ENCODE measurements at regions not wholly inside any gene's neighbourhood (a gene's known extent, or its start where the extent isn't known, plus 50 kb on each side); places are given as distances from the start of the nearest gene placed in this dataset.

DNA sequence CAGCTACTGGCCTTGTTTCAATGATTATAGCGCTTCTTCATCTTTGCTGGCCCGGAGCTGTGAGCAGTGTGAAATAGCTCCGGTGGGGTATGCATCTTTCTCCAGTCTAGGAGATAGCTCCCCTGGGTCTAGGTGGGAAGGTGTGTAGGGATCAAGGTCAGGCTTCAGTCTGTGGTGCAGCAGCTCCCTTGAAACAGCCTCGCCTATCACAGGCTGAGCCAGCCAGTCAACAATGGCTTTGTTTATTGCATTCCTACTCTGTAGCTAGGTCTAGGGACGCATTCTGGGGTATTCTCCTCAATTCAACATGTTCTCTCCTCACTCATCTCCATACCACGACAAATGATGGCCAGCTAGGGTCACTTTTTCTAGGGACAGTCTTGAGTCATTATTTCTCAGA, 646.8 kb upstream of the IGFBP3 start:
- no peak for TF ChIP-seq TAF1 (IDR thresholded peaks at IDR 0.05; ENCODE audit: borderline replicate concordance, insufficient read depth, low read length)
- TF ChIP-seq, protein P1, sequence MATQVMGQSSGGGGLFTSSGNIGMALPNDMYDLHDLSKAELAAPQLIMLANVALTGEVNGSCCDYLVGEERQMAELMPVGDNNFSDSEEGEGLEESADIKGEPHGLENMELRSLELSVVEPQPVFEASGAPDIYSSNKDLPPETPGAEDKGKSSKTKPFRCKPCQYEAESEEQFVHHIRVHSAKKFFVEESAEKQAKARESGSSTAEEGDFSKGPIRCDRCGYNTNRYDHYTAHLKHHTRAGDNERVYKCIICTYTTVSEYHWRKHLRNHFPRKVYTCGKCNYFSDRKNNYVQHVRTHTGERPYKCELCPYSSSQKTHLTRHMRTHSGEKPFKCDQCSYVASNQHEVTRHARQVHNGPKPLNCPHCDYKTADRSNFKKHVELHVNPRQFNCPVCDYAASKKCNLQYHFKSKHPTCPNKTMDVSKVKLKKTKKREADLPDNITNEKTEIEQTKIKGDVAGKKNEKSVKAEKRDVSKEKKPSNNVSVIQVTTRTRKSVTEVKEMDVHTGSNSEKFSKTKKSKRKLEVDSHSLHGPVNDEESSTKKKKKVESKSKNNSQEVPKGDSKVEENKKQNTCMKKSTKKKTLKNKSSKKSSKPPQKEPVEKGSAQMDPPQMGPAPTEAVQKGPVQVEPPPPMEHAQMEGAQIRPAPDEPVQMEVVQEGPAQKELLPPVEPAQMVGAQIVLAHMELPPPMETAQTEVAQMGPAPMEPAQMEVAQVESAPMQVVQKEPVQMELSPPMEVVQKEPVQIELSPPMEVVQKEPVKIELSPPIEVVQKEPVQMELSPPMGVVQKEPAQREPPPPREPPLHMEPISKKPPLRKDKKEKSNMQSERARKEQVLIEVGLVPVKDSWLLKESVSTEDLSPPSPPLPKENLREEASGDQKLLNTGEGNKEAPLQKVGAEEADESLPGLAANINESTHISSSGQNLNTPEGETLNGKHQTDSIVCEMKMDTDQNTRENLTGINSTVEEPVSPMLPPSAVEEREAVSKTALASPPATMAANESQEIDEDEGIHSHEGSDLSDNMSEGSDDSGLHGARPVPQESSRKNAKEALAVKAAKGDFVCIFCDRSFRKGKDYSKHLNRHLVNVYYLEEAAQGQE (IDR thresholded peaks at IDR 0.05; ENCODE audit: insufficient read depth in 1 of 2, low read depth in 2 of 2, low read length in 2 of 2), result no peak
- TF ChIP-seq POLR2AphosphoS5 (IDR thresholded peaks at IDR 0.05; ENCODE audit: low read depth, low read length), result no peak
- no peak for TF ChIP-seq FOXP2 (optimal IDR thresholded peaks at IDR 0.05; ENCODE audit: borderline replicate concordance, extremely low read depth, extremely low read length, insufficient read depth)
- TF ChIP-seq SIN3A (IDR thresholded peaks at IDR 0.05; ENCODE audit: borderline replicate concordance, insufficient read depth, low read length), result no peak

- no peak for TF ChIP-seq FOXP2 (optimal IDR thresholded peaks at IDR 0.05; ENCODE audit: borderline replicate concordance, extremely low read depth, extremely low read length, insufficient read depth)
- TF ChIP-seq TAF1 (IDR thresholded peaks at IDR 0.05; ENCODE audit: borderline replicate concordance, insufficient read depth, low read length), result no peak
- TF ChIP-seq, protein P1 (IDR thresholded peaks at IDR 0.05; ENCODE audit: insufficient read depth in 1 of 2, low read depth in 2 of 2, low read length in 2 of 2), result no peak
- no peak for TF ChIP-seq SIN3A (IDR thresholded peaks at IDR 0.05; ENCODE audit: borderline replicate concordance, insufficient read depth, low read length)
- no peak for TF ChIP-seq POLR2AphosphoS5 (IDR thresholded peaks at IDR 0.05; ENCODE audit: low read depth, low read length)
Observed at GRCh38 chr7:46566097-46566774, 645.2 kb upstream of the IGFBP3 start.

DNA sequence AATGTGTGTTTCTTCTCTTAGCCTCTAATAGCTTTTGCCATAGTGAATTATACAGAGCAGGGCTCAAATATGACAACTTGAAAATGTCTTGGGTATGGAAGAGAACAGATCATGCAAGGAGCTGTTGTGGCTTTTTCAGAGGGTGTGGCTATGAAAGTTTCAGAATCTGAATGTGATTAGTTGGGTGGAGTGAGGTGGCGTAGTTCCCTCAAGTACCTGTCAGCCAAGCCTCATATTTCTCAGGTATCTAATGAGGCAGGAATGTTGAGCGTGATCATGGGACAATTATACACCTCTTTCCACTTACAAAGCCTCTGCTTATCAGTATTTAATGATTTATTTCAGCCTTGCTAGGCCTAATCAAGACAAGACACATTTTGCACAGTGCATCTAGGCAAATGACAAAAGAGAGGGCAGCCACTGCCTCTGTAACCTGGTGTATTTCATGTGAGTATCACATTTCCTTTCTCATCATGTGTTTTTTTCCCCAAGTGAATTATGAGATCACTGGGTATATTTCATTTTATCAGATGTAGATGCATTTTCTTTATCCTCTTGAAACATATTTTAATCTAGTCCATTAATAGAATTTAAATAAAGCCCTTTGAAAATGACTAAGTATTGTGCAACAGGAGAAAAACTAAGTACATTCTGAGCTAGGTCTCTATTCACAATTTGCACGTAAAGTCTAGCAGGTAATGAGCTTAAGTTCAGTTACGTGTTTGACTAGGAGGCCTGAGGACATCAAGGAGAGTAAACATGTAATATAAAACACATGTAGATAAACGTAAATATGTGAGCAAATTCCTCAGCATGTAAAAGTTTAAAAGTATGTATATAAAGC, 644.4 kb upstream of the IGFBP3 start:
- TF ChIP-seq POLR2AphosphoS5 (IDR thresholded peaks at IDR 0.05; ENCODE audit: low read depth, low read length) (no peak), FOXP2 (optimal IDR thresholded peaks at IDR 0.05; ENCODE audit: borderline replicate concordance, extremely low read depth, extremely low read length, insufficient read depth) (no peak), SIN3A (IDR thresholded peaks at IDR 0.05; ENCODE audit: borderline replicate concordance, insufficient read depth, low read length) (no peak), TAF1 (IDR thresholded peaks at IDR 0.05; ENCODE audit: borderline replicate concordance, insufficient read depth, low read length) (no peak)
- TF ChIP-seq, protein P1 (IDR thresholded peaks at IDR 0.05; ENCODE audit: insufficient read depth in 1 of 2, low read depth in 2 of 2, low read length in 2 of 2), result no peak

- TF ChIP-seq, protein P1 (IDR thresholded peaks at IDR 0.05; ENCODE audit: insufficient read depth in 1 of 2, low read depth in 2 of 2, low read length in 2 of 2), result no peak
- TF ChIP-seq SIN3A (IDR thresholded peaks at IDR 0.05; ENCODE audit: borderline replicate concordance, insufficient read depth, low read length) (no peak), POLR2AphosphoS5 (IDR thresholded peaks at IDR 0.05; ENCODE audit: low read depth, low read length) (no peak), TAF1 (IDR thresholded peaks at IDR 0.05; ENCODE audit: borderline replicate concordance, insufficient read depth, low read length) (no peak), FOXP2 (optimal IDR thresholded peaks at IDR 0.05; ENCODE audit: borderline replicate concordance, extremely low read depth, extremely low read length, insufficient read depth) (no peak)
Observed at GRCh38 chr7:46559194-46559832, 638.2 kb upstream of the IGFBP3 start.
